Left lung (tissue), 4 donors: ENCODE measurements at regions not wholly inside any gene's neighbourhood (a gene's known extent, or its start where the extent isn't known, plus 50 kb on each side); places are given as distances from the start of the nearest gene placed in this dataset.

Experiments
- ATAC-seq: fragments of 200-7000 bp; cut with Tn5 transposase; one replicate; pipeline ENCODE4 v1.9.1; 2020; ENCODE audit warnings: moderate library complexity
- DNase-seq, 4 donors: peaks; one replicate each; pipeline ENCODE4 v3.0.0-alpha.2; 2013 to 2020
- H3K27ac ChIP-seq, 2 donors: fragments of 200-600 bp; sonication (generic) in 1 of 2; one replicate each; pipeline versions ENCODE4 v1.5.0 to v1.8.0; 2020 to 2021
- H3K27me3 ChIP-seq, 2 donors: fragments of 200-600 bp; sonication (generic) in 1 of 2; one replicate each; pipeline versions ENCODE4 v1.5.0 to v1.8.0; 2020 to 2021
- H3K36me3 ChIP-seq, 2 donors: fragments of 200-600 bp; sonication (generic) in 1 of 2; one replicate each; pipeline versions ENCODE4 v1.5.0 to v1.8.0; 2020 to 2021
- H3K4me1 ChIP-seq, 2 donors: fragments of 200-600 bp; one replicate each; pipeline ENCODE4 v1.8.0; 2021
- H3K4me3 ChIP-seq, 2 donors: fragments of 200-600 bp; sonication (generic) in 1 of 2; one replicate each; pipeline versions ENCODE4 v1.5.0 to v1.8.0; 2020 to 2021; ENCODE audit warnings: mild to moderate bottlenecking in 1 of 2
- H3K9me3 ChIP-seq, 2 donors: fragments of 200-600 bp; sonication (generic) in 1 of 2; one replicate each; pipeline versions ENCODE4 v1.5.0 to v1.8.0; 2020 to 2021
- intact Hi-C, 2 donors: fragments of 100-400 bp; cut with DNase I; formaldehyde crosslinking; loops; one replicate each; pipeline versions ENCODE4 v1.11.2 to v1.14.2; 2022
- TF ChIP-seq, protein P1 (sequence below), 2 donors: fragments of 200-600 bp; sonication (generic) in 1 of 2; IDR thresholded peaks; one replicate each; pipeline versions ENCODE4 v1.5.0 to v1.8.0; 2021; ENCODE audit warnings: antibody characterized with exemption in 2 of 2
- donor health status: DM: no; HTN: yes; CAD: no.
- donor health status: DM: no; HTN: no; CAD: no.

DNA sequence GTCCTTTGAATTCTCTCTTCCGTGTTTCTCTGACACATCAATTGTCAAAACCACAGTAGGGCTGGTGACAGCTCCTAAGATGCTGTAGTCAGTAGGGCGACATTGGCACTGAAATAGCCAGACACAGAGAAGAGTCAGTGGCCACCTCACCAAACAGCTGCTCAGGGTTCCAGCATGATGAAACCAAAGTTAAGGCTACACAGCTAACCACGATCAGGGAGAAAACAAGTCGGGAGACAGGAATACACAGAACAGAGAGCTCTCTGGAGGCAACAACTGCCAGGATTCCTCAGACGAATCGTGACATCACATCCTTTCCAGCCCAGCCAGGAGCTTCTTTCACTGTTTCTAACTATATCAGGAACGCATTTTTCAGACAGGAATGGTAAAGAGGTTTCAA lies 922.2 kb downstream of the SORCS1 start:
- intact Hi-C loops = no loop called here
- DNase-seq (no peak), ATAC-seq (no peak)
- TF ChIP-seq, protein P1, sequence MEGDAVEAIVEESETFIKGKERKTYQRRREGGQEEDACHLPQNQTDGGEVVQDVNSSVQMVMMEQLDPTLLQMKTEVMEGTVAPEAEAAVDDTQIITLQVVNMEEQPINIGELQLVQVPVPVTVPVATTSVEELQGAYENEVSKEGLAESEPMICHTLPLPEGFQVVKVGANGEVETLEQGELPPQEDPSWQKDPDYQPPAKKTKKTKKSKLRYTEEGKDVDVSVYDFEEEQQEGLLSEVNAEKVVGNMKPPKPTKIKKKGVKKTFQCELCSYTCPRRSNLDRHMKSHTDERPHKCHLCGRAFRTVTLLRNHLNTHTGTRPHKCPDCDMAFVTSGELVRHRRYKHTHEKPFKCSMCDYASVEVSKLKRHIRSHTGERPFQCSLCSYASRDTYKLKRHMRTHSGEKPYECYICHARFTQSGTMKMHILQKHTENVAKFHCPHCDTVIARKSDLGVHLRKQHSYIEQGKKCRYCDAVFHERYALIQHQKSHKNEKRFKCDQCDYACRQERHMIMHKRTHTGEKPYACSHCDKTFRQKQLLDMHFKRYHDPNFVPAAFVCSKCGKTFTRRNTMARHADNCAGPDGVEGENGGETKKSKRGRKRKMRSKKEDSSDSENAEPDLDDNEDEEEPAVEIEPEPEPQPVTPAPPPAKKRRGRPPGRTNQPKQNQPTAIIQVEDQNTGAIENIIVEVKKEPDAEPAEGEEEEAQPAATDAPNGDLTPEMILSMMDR (IDR thresholded peaks at IDR 0.05) = no peak
- H3K27me3 ChIP-seq = no peaks in the 10 kb centered on the region
- no peaks in the 10 kb centered on the region for H3K9me3 ChIP-seq
- no peak overlapping the region for H3K4me3 ChIP-seq
- no peaks in the 10 kb centered on the region for H3K4me1 ChIP-seq
- no peak overlapping the region for H3K27ac ChIP-seq
- H3K36me3 ChIP-seq = no peaks in the 10 kb centered on the region

- H3K4me3 ChIP-seq = no peak overlapping the region
- H3K4me1 ChIP-seq = no peaks in the 10 kb centered on the region
- no peaks in the 10 kb centered on the region for H3K9me3 ChIP-seq
- H3K27ac ChIP-seq = no peak overlapping the region
- no peaks in the 10 kb centered on the region for H3K27me3 ChIP-seq
- H3K36me3 ChIP-seq = no peaks in the 10 kb centered on the region
- ATAC-seq = no peak
- intact Hi-C loops = no loop called here
- TF ChIP-seq, protein P1 (IDR thresholded peaks at IDR 0.05) = no peak
- no peak for DNase-seq
These were observed 937.7 kb downstream of the SORCS1 start for GRCh38 chr10:106226828-106227227.

- H3K36me3 ChIP-seq = no peaks in the 10 kb centered on the region
- no peaks in the 10 kb centered on the region for H3K27me3 ChIP-seq
- TF ChIP-seq, protein P1 (IDR thresholded peaks at IDR 0.05) = no peak
- H3K4me1 ChIP-seq = no peaks in the 10 kb centered on the region
- no peak overlapping the region for H3K27ac ChIP-seq
- no peak for DNase-seq
- H3K4me3 ChIP-seq = no peak overlapping the region
- ATAC-seq = no peak
- intact Hi-C loops = no loop called here
- H3K9me3 ChIP-seq = peaks cover 0 to 2% of the 10 kb centered on the region in 2 donors
These were observed 938.4 kb downstream of the SORCS1 start for GRCh38 chr10:106226142-106226541.

GRCh38 chr10:106224676-106225075 lies 939.8 kb downstream of the SORCS1 start:
- DNase-seq (no peak), ATAC-seq (no peak)
- no peak overlapping the region for H3K4me3 ChIP-seq
- TF ChIP-seq, protein P1 (IDR thresholded peaks at IDR 0.05) = no peak
- no peaks in the 10 kb centered on the region for H3K36me3 ChIP-seq
- no peak overlapping the region for H3K27ac ChIP-seq
- no peaks in the 10 kb centered on the region for H3K4me1 ChIP-seq
- intact Hi-C loops = no loop called here
- no peaks in the 10 kb centered on the region for H3K27me3 ChIP-seq
- peaks cover 0 to 2% of the 10 kb centered on the region in 2 donors for H3K9me3 ChIP-seq

- intact Hi-C loops = no loop called here
- TF ChIP-seq, protein P1 (IDR thresholded peaks at IDR 0.05) = no peak
These were observed 946.9 kb downstream of the SORCS1 start for GRCh38 chr10:106217627-106218026.

More at GRCh38 chr10:106217627-106218026, 946.9 kb downstream of the SORCS1 start:
- Histone ChIP-seq H3K27ac (no peak overlapping the region), H3K4me3 (no peak overlapping the region), H3K27me3 (no peaks in the 10 kb centered on the region), H3K36me3 (no peaks in the 10 kb centered on the region), H3K4me1 (no peaks in the 10 kb centered on the region), H3K9me3 (peaks cover 0 to 2% of the 10 kb centered on the region in 2 donors)
- ATAC-seq (no peak), DNase-seq (no peak)
